ENCODE measurements at regions not wholly inside any gene's neighbourhood (a gene's known extent, or its start where the extent isn't known, plus 50 kb on each side); places are given as distances from the start of the nearest gene placed in this dataset.

DNA sequence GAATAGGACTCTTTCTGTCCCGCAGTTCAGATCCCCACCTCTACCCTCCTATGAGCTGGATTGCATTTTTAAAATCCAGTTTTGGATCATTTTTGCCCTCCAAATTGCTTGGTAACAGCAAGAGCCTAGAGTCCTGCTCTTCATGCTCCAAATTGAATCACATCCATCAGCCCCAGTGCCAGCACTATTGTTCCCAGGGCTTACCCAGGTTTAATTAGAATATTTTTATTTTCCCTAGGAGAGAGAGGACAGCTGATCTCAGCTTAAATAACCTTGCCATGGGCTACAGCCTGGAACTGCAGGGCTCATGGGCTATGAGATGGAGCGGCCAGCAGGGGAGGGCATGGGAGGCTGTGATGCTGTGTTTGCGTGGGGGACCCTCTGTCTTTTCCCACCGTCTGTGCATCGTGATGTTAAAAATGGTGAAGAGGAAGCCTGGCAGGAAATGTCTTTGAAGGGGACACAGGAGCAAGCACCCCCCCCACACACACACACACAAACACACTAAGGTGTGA is 59.4 kb upstream of the WSCD2 start:
- TF ChIP-seq, protein P1, sequence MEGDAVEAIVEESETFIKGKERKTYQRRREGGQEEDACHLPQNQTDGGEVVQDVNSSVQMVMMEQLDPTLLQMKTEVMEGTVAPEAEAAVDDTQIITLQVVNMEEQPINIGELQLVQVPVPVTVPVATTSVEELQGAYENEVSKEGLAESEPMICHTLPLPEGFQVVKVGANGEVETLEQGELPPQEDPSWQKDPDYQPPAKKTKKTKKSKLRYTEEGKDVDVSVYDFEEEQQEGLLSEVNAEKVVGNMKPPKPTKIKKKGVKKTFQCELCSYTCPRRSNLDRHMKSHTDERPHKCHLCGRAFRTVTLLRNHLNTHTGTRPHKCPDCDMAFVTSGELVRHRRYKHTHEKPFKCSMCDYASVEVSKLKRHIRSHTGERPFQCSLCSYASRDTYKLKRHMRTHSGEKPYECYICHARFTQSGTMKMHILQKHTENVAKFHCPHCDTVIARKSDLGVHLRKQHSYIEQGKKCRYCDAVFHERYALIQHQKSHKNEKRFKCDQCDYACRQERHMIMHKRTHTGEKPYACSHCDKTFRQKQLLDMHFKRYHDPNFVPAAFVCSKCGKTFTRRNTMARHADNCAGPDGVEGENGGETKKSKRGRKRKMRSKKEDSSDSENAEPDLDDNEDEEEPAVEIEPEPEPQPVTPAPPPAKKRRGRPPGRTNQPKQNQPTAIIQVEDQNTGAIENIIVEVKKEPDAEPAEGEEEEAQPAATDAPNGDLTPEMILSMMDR (IDR thresholded peaks at IDR 0.05): no peak
- TF ChIP-seq POLR2A (IDR thresholded peaks at IDR 0.05) (no peak), POLR2AphosphoS5 (IDR thresholded peaks at IDR 0.05) (no peak)
